Activated CD4-positive, alpha-beta T cell treated with anti-CD3 and anti-CD28 coated beads, Interleukin-2, amount 10 ng/mL, durations not matched to agents 7 days and 5 days (primary cell): ENCODE measurements at regions not wholly inside any gene's neighbourhood (a gene's known extent, or its start where the extent isn't known, plus 50 kb on each side); places are given as distances from the start of the nearest gene placed in this dataset.
"Not testable (repeated sequence)": the region's sequence is repeated elsewhere in the genome, so short reads cannot be mapped to it uniquely, and the experiment has no call there.

ENCODE experiments used
- CTCF ChIA-PET: fragments of 350-600 bp; sonication (Branson Sonifier 250); formaldehyde crosslinking; loops from one replicate; lab custom pipeline; 2021; ENCODE audit warnings: antibody characterized with exemption; lab: Charles Lee
- POLR2A ChIA-PET: fragments of 350-600 bp; sonication (Branson Sonifier 250); formaldehyde crosslinking; loops from one replicate; lab custom pipeline; 2021; ENCODE audit warnings: antibody characterized with exemption; lab: Charles Lee
- DNase-seq: peaks from one replicate; pipeline ENCODE4 v3.0.0-alpha.2; 2020
- H3K27ac Mint-ChIP-seq: one replicate; pipeline ENCODE4 v1.8.0; 2021; ENCODE audit warnings: mild to moderate bottlenecking, moderate library complexity, mixed read lengths
- H3K27me3 Mint-ChIP-seq: one replicate; pipeline ENCODE4 v1.8.0; 2021; ENCODE audit warnings: mixed read lengths
- H3K36me3 Mint-ChIP-seq: one replicate; pipeline ENCODE4 v1.8.0; 2021; ENCODE audit warnings: low read depth, mixed read lengths
- H3K4me1 Mint-ChIP-seq: one replicate; pipeline ENCODE4 v1.8.0; 2021; ENCODE audit warnings: mixed read lengths
- H3K4me3 Mint-ChIP-seq: one replicate; pipeline ENCODE4 v1.8.0; 2021; ENCODE audit warnings: mild to moderate bottlenecking, moderate library complexity, mixed read lengths
- H3K9me3 Mint-ChIP-seq: one replicate; pipeline ENCODE4 v1.8.0; 2021; ENCODE audit warnings: mixed read lengths

GRCh38 chr1:208353797-208354196, 109.6 kb upstream of the PLXNA2 start:
- not testable (repeated sequence) for H3K4me1 Mint-ChIP-seq, H3K9me3 Mint-ChIP-seq, DNase-seq, H3K4me3 Mint-ChIP-seq, H3K27me3 Mint-ChIP-seq, H3K27ac Mint-ChIP-seq, H3K36me3 Mint-ChIP-seq
- ChIA-PET POLR2A (interaction anchor here (0.6 kb wide), 1 partner anchor 60 kb away, joined by 3 read pairs; no protein-coding TSS in a partner anchor), CTCF (interaction anchor here (0.7 kb wide), 1 partner anchor 17 kb away, joined by 4 read pairs; no protein-coding TSS in a partner anchor)

GRCh38 chr1:208357644-208358507, 113.7 kb upstream of the PLXNA2 start:
- no peak overlapping the region for H3K4me3 Mint-ChIP-seq
- H3K27me3 Mint-ChIP-seq = peaks cover 4% of the 10 kb centered on the region
- H3K36me3 Mint-ChIP-seq = no peaks in the 10 kb centered on the region
- no peaks in the 10 kb centered on the region for H3K4me1 Mint-ChIP-seq
- no peak for DNase-seq
- no peak overlapping the region for H3K27ac Mint-ChIP-seq
- CTCF ChIA-PET = no interaction called here
- POLR2A ChIA-PET = no interaction called here
- peaks cover 3% of the 10 kb centered on the region for H3K9me3 Mint-ChIP-seq

- Mint-ChIP-seq H3K36me3 (no peaks in the 10 kb centered on the region), H3K4me3 (no peak overlapping the region), H3K4me1 (no peaks in the 10 kb centered on the region), H3K9me3 (peaks cover 3% of the 10 kb centered on the region), H3K27me3 (peaks cover 4% of the 10 kb centered on the region), H3K27ac (no peak overlapping the region)
- ChIA-PET POLR2A (no interaction called here), CTCF (no interaction called here)
- no peak for DNase-seq
Measured at GRCh38 chr1:208358651-208359050, 114.5 kb upstream of the PLXNA2 start.

- Mint-ChIP-seq H3K27me3 (peaks cover 4% of the 10 kb centered on the region), H3K9me3 (no peaks in the 10 kb centered on the region), H3K36me3 (no peaks in the 10 kb centered on the region), H3K27ac (no peak overlapping the region), H3K4me1 (no peaks in the 10 kb centered on the region), H3K4me3 (no peak overlapping the region)
- ChIA-PET CTCF (no interaction called here), POLR2A (no interaction called here)
- no peak for DNase-seq
Measured at GRCh38 chr1:208362011-208362410, 117.8 kb upstream of the PLXNA2 start.

GRCh38 chr1:208366559-208366958, 122.4 kb upstream of the PLXNA2 start:
- no peaks in the 10 kb centered on the region for H3K36me3 Mint-ChIP-seq
- no peak overlapping the region for H3K4me3 Mint-ChIP-seq
- H3K4me1 Mint-ChIP-seq = no peaks in the 10 kb centered on the region
- H3K9me3 Mint-ChIP-seq = no peaks in the 10 kb centered on the region
- ChIA-PET POLR2A (no interaction called here), CTCF (interaction anchor here (0.6 kb wide), 1 partner anchor 1194 kb away, joined by 3 read pairs; no protein-coding TSS in a partner anchor)
- DNase-seq = no peak
- peaks cover 12% of the 10 kb centered on the region for H3K27me3 Mint-ChIP-seq
- no peak overlapping the region for H3K27ac Mint-ChIP-seq

GRCh38 chr1:208369045-208369444, 124.9 kb upstream of the PLXNA2 start:
- H3K27me3 Mint-ChIP-seq = peaks cover 8% of the 10 kb centered on the region
- POLR2A ChIA-PET = no interaction called here
- no peak overlapping the region for H3K4me3 Mint-ChIP-seq
- H3K9me3 Mint-ChIP-seq = no peaks in the 10 kb centered on the region
- H3K36me3 Mint-ChIP-seq = no peaks in the 10 kb centered on the region
- H3K27ac Mint-ChIP-seq = no peak overlapping the region
- H3K4me1 Mint-ChIP-seq = no peaks in the 10 kb centered on the region
- CTCF ChIA-PET = no interaction called here
- DNase-seq = no peak

- H3K36me3 Mint-ChIP-seq = no peaks in the 10 kb centered on the region
Measured at GRCh38 chr1:208369658-208370057, 125.5 kb upstream of the PLXNA2 start.

GRCh38 chr1:208374391-208374941, 130.3 kb upstream of the PLXNA2 start:
- Mint-ChIP-seq H3K36me3 (no peaks in the 10 kb centered on the region), H3K4me1 (no peaks in the 10 kb centered on the region), H3K4me3 (no peak overlapping the region), H3K27ac (no peak overlapping the region), H3K9me3 (no peaks in the 10 kb centered on the region), H3K27me3 (no peaks in the 10 kb centered on the region)
- DNase-seq = no peak
- ChIA-PET POLR2A (no interaction called here), CTCF (no interaction called here)

More at GRCh38 chr1:208369658-208370057, 125.5 kb upstream of the PLXNA2 start:
- H3K9me3 Mint-ChIP-seq = no peaks in the 10 kb centered on the region
- POLR2A ChIA-PET = no interaction called here
- peaks cover 8% of the 10 kb centered on the region for H3K27me3 Mint-ChIP-seq
- no peak overlapping the region for H3K4me3 Mint-ChIP-seq
- no peaks in the 10 kb centered on the region for H3K4me1 Mint-ChIP-seq
- CTCF ChIA-PET = no interaction called here
- no peak overlapping the region for H3K27ac Mint-ChIP-seq
- no peak for DNase-seq

- H3K4me1 Mint-ChIP-seq = no peaks in the 10 kb centered on the region
Measured at GRCh38 chr1:208381481-208381880, 137.3 kb upstream of the PLXNA2 start.

GRCh38 chr1:208387908-208388811, 144.0 kb upstream of the PLXNA2 start:
- CTCF ChIA-PET = no interaction called here
- no peak for DNase-seq
- peaks cover 3% of the 10 kb centered on the region for H3K27me3 Mint-ChIP-seq
- H3K4me1 Mint-ChIP-seq = no peaks in the 10 kb centered on the region
- POLR2A ChIA-PET = no interaction called here
- no peak overlapping the region for H3K27ac Mint-ChIP-seq
- H3K4me3 Mint-ChIP-seq = no peak overlapping the region
- H3K9me3 Mint-ChIP-seq = no peaks in the 10 kb centered on the region
- no peaks in the 10 kb centered on the region for H3K36me3 Mint-ChIP-seq

More at GRCh38 chr1:208381481-208381880, 137.3 kb upstream of the PLXNA2 start:
- Mint-ChIP-seq H3K36me3 (no peaks in the 10 kb centered on the region), H3K9me3 (no peaks in the 10 kb centered on the region), H3K27ac (no peak overlapping the region), H3K4me3 (no peak overlapping the region), H3K27me3 (no peaks in the 10 kb centered on the region)
- CTCF ChIA-PET = no interaction called here
- POLR2A ChIA-PET = no interaction called here
- no peak for DNase-seq

- no peak for DNase-seq
- Mint-ChIP-seq H3K4me3 (no peak overlapping the region), H3K27ac (no peak overlapping the region), H3K9me3 (no peaks in the 10 kb centered on the region), H3K36me3 (no peaks in the 10 kb centered on the region), H3K4me1 (no peaks in the 10 kb centered on the region), H3K27me3 (peaks cover 3% of the 10 kb centered on the region)
- ChIA-PET CTCF (no interaction called here), POLR2A (no interaction called here)
Measured at GRCh38 chr1:208393416-208393815, 149.2 kb upstream of the PLXNA2 start.

- no peaks in the 10 kb centered on the region for H3K4me1 Mint-ChIP-seq
- DNase-seq = no peak
Measured at GRCh38 chr1:208393826-208394225, 149.6 kb upstream of the PLXNA2 start.

GRCh38 chr1:208397286-208397685, 153.1 kb upstream of the PLXNA2 start:
- no peak for DNase-seq
- Mint-ChIP-seq H3K27me3 (peaks cover 3% of the 10 kb centered on the region), H3K36me3 (no peaks in the 10 kb centered on the region), H3K9me3 (no peaks in the 10 kb centered on the region), H3K4me1 (no peaks in the 10 kb centered on the region), H3K4me3 (no peak overlapping the region), H3K27ac (no peak overlapping the region)
- CTCF ChIA-PET = no interaction called here
- POLR2A ChIA-PET = no interaction called here

More at GRCh38 chr1:208393826-208394225, 149.6 kb upstream of the PLXNA2 start:
- Mint-ChIP-seq H3K4me3 (no peak overlapping the region), H3K27ac (no peak overlapping the region), H3K36me3 (no peaks in the 10 kb centered on the region), H3K27me3 (peaks cover 3% of the 10 kb centered on the region), H3K9me3 (no peaks in the 10 kb centered on the region)
- ChIA-PET POLR2A (no interaction called here), CTCF (no interaction called here)
